ENCODE measurements at regions not wholly inside any gene's neighbourhood (a gene's known extent, or its start where the extent isn't known, plus 50 kb on each side); places are given as distances from the start of the nearest gene placed in this dataset.

DNA sequence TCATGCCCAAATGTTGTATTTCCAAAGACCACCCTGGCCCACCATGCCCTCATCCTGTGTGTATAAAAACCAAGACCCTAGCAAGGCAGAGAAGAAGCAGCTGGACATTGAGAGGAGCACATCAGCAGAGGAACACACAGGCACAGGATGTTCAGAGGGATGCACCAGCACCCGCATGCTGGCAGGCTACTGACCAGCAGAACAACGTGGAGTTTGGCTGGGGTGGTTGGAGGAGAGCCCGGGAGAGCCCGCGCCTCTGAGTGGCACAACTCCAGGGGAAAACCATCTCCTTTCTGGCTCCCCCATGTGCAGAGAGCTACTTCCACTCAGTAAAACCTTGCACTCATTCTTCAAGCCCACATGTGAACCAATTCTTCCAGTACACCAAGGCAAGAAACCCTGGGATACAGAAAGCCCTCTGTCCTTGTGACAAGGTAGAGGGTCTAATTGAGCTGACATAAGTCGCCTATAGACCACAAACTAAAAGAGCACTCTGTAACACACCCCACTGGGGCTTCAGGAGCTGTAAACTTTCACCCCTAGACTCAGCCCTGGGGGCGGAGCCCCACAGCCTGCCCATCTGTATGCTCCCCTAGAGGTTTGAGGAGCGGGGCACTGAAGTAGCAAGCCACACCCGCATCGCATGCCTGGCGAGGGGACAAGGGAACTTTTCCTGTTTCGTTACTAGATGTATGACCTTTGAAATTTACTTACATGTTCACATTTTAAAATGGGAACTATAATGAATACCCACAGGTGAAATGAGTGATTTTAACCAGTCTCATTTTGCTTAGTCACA lies 831.5 kb upstream of the CITED2 start:
- Mint-ChIP-seq H3K27ac (no peak overlapping the region), H3K9me3 (no peaks in the 10 kb centered on the region), H3K36me3 (ENCODE audit: low read depth) (no peaks in the 10 kb centered on the region), H3K27me3 (ENCODE audit: low read depth) (no peaks in the 10 kb centered on the region), H3K4me1 (peaks cover 4% of the 10 kb centered on the region), H3K4me3 (no peak overlapping the region)
- TF ChIP-seq, protein P1, sequence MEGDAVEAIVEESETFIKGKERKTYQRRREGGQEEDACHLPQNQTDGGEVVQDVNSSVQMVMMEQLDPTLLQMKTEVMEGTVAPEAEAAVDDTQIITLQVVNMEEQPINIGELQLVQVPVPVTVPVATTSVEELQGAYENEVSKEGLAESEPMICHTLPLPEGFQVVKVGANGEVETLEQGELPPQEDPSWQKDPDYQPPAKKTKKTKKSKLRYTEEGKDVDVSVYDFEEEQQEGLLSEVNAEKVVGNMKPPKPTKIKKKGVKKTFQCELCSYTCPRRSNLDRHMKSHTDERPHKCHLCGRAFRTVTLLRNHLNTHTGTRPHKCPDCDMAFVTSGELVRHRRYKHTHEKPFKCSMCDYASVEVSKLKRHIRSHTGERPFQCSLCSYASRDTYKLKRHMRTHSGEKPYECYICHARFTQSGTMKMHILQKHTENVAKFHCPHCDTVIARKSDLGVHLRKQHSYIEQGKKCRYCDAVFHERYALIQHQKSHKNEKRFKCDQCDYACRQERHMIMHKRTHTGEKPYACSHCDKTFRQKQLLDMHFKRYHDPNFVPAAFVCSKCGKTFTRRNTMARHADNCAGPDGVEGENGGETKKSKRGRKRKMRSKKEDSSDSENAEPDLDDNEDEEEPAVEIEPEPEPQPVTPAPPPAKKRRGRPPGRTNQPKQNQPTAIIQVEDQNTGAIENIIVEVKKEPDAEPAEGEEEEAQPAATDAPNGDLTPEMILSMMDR (IDR thresholded peaks at IDR 0.05; ENCODE audit: unreplicated experiment in 3 of 3), result no peak

DNA sequence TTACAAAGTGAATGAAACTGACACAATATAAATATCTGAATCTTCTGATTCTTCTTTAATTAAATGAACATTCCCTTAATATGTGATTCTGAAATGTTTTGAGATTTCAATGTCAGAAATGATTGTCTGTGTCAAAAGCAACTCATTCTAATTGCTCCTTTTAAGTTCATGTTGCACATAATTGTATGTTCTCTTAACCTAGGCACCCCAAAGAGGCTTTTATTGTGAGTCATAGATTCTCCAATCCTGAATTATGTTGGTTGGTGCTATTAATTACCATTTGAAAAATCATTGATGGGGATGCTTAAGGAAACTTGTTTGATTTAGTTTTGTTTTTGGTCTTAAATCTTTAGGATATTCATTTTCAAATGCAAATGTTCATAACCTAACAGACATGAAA lies 829.7 kb upstream of the CITED2 start:
- no peak overlapping the region for H3K27ac Mint-ChIP-seq
- TF ChIP-seq, protein P1 (IDR thresholded peaks at IDR 0.05; ENCODE audit: unreplicated experiment in 3 of 3), result no peak
- no peaks in the 10 kb centered on the region for H3K9me3 Mint-ChIP-seq
- H3K4me1 Mint-ChIP-seq, result peaks cover 4% of the 10 kb centered on the region
- no peak overlapping the region for H3K4me3 Mint-ChIP-seq
- H3K27me3 Mint-ChIP-seq (ENCODE audit: low read depth), result no peaks in the 10 kb centered on the region
- no peaks in the 10 kb centered on the region for H3K36me3 Mint-ChIP-seq (ENCODE audit: low read depth)

GRCh38 chr6:140203661-140204147 lies 829.3 kb upstream of the CITED2 start:
- no peaks in the 10 kb centered on the region for H3K27me3 Mint-ChIP-seq (ENCODE audit: low read depth)
- H3K27ac Mint-ChIP-seq, result no peak overlapping the region
- H3K9me3 Mint-ChIP-seq, result no peaks in the 10 kb centered on the region
- H3K4me1 Mint-ChIP-seq, result peaks cover 4% of the 10 kb centered on the region
- TF ChIP-seq, protein P1 (IDR thresholded peaks at IDR 0.05; ENCODE audit: unreplicated experiment in 3 of 3), result no peak
- H3K4me3 Mint-ChIP-seq, result no peak overlapping the region
- H3K36me3 Mint-ChIP-seq (ENCODE audit: low read depth), result no peaks in the 10 kb centered on the region

DNA sequence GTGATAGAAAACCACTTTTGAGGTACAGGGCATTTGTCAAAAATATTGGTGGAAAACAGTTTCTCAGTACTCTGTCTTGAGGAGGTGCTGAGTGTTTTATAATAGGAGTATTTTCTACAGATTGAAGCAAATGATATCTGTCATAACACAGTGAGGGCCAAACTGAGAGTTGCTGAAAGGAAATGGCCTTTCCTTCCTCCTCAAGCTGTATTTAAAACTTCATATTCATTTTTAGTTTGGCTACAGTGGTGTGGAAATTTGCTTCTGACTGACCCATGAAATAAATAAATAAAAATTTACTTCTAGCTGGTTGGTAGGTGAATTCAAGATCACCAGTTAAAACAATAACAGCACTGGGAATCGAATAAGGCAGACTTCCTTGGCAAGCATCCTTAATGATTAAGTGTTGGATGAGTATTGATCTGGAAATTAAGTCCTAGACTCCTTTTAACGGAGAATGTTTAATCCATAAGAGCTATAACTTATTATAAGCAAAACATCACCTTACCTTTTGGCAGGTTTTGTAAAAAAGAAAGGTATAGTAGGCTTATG lies 828.6 kb upstream of the CITED2 start:
- no peak overlapping the region for H3K4me3 Mint-ChIP-seq
- H3K4me1 Mint-ChIP-seq, result peaks cover 4% of the 10 kb centered on the region
- TF ChIP-seq, protein P1 (IDR thresholded peaks at IDR 0.05; ENCODE audit: unreplicated experiment in 3 of 3), result no peak
- H3K36me3 Mint-ChIP-seq (ENCODE audit: low read depth), result no peaks in the 10 kb centered on the region
- no peak overlapping the region for H3K27ac Mint-ChIP-seq
- H3K9me3 Mint-ChIP-seq, result no peaks in the 10 kb centered on the region
- no peaks in the 10 kb centered on the region for H3K27me3 Mint-ChIP-seq (ENCODE audit: low read depth)

DNA sequence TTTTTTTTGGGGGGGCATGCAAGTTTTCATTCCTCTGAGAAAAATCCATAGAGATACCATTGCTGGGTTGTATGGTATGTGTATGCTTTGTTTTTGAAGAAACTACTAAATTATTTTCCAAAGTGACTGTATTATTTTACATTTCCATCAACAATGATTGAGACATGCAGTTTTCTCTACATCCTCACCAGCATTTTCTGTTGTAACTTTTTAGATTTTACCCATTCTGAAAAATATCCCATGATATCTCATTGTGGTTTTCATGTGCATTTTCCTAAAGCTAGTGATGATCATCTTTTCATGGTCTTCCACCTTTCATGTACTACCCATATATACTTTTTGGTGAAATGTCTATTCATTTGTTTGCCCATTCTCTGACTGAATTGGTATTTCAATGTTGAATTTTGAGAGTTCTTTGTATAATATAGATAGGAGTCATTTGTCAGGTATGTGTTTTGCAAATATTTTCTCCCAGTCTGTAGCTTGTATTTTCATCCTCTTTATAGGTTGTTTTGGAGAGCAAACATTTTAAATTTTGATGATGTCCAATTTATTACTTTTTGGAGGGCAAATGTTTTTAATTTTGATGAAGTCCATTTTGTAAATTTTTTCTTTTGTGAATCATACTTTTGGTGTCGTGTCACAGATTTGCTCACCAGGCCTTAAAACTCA lies 827.5 kb upstream of the CITED2 start:
- no peaks in the 10 kb centered on the region for H3K27me3 Mint-ChIP-seq (ENCODE audit: low read depth)
- H3K36me3 Mint-ChIP-seq (ENCODE audit: low read depth), result no peaks in the 10 kb centered on the region
- H3K27ac Mint-ChIP-seq, result no peak overlapping the region
- peaks cover 2% of the 10 kb centered on the region for H3K9me3 Mint-ChIP-seq
- TF ChIP-seq, protein P1 (IDR thresholded peaks at IDR 0.05; ENCODE audit: unreplicated experiment in 3 of 3), result no peak
- H3K4me1 Mint-ChIP-seq, result no peaks in the 10 kb centered on the region
- no peak overlapping the region for H3K4me3 Mint-ChIP-seq

Measured in nephron (organoid).